ENCODE measurements at regions not wholly inside any gene's neighbourhood (a gene's known extent, or its start where the extent isn't known, plus 50 kb on each side); places are given as distances from the start of the nearest gene placed in this dataset.

DNA sequence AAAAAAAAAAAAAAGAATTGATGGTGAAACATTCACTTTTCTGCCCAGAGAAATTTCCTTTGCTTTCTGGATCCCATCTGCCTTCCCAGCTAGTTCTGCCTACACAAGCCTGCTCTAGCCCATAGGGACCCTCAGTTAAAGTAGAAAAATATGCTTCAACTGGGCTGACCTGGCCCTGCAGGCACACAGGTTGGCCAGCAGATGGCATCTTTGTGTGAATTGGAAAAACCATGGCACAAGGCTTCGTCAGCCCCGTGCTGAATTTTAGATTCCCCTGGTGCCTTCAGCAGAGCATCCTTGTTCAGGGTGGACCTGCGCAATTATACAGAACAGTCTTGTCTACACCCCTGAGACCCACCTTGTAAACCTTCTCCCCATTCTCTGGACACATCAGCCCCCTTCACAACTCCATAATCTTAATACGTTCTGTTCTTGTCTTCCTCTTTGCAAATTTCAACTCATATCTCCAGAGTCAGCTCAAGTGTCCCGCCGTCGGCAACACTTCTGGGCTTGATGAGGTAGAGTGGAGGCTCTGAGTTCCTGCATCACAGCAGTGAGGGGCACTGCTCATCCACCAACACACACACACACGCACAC, 114.5 kb downstream of the INSIG2 start:
- DNase-seq (peak in 2 of 3 donors; percentile 30 to 69), ATAC-seq (peak; percentile 57 to 73)
- no peaks in the 10 kb centered on the region for H3K4me1 ChIP-seq (ENCODE audit: control insufficient read depth, insufficient read depth, low read length)
- no peaks in the 10 kb centered on the region for H3K27me3 ChIP-seq (ENCODE audit: control insufficient read depth, insufficient read depth)
- no peak overlapping the region for H3K4me3 ChIP-seq (ENCODE audit: low read length)
- no peak overlapping the region for H3K27ac ChIP-seq (ENCODE audit: low read length)
- intact Hi-C loops (cut with DNase I) = no loop called here
- 32% methylated on average over 8 of the region's 8 CpGs for WGBS
- H3K9me3 ChIP-seq (ENCODE audit: control insufficient read depth, low read length) = no peaks in the 10 kb centered on the region

GRCh38 chr2:118198268-118198667, 110.0 kb downstream of the INSIG2 start:
- ATAC-seq = no peak
- no peaks in the 10 kb centered on the region for H3K27me3 ChIP-seq (ENCODE audit: control insufficient read depth, insufficient read depth)
- intact Hi-C loops (cut with DNase I) = no loop called here

DNA sequence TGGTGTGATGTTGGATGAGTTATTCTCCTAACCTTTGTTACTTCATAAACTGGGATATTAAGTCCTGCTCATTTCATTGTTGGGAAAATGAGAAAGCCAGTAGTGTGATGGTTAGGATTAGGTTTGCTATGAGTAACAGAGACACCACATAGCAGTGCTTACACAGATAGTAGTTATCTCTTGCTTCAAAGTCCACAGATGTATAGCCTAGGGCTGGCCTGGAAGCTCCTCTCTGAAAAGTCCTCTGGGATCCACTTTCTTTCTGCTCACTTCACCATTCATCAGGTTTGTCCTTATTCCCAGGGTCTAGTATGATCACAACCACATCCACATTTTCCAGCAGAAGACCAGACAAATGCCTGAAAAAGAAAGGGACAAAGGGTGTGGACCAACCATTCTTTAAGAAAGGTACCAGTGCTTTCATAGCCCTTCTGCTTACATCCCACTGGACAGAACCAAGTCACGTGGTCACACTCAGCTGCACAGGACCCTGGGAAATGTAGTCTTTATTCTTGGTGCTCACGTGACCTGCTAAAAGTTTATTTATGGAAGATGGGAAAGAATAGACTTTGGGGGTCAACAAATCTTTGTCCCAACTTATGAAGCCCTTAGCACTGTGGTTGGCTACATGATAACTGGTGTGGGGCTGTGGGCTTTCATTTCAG, 108.9 kb downstream of the INSIG2 start:
- WGBS = 50% methylated on average over 2 of the region's 2 CpGs
- ATAC-seq (no peak), DNase-seq (no peak)
- H3K9me3 ChIP-seq (ENCODE audit: control insufficient read depth, low read length) = no peaks in the 10 kb centered on the region
- H3K4me3 ChIP-seq (ENCODE audit: low read length) = no peak overlapping the region
- intact Hi-C loops (cut with DNase I) = no loop called here
- H3K4me1 ChIP-seq (ENCODE audit: control insufficient read depth, insufficient read depth, low read length) = no peaks in the 10 kb centered on the region
- H3K27ac ChIP-seq (ENCODE audit: low read length) = no peak overlapping the region
- H3K27me3 ChIP-seq (ENCODE audit: control insufficient read depth, insufficient read depth) = no peaks in the 10 kb centered on the region

More at GRCh38 chr2:118198268-118198667, 110.0 kb downstream of the INSIG2 start:
- no peak overlapping the region for H3K4me3 ChIP-seq (ENCODE audit: low read length)
- no peak overlapping the region for H3K27ac ChIP-seq (ENCODE audit: low read length)
- DNase-seq = no peak
- H3K9me3 ChIP-seq (ENCODE audit: control insufficient read depth, low read length) = no peaks in the 10 kb centered on the region
- whole genome bisulfite sequencing = 88% methylated on average over 1 of the region's 1 CpG
- H3K4me1 ChIP-seq (ENCODE audit: control insufficient read depth, insufficient read depth, low read length) = no peaks in the 10 kb centered on the region

DNA sequence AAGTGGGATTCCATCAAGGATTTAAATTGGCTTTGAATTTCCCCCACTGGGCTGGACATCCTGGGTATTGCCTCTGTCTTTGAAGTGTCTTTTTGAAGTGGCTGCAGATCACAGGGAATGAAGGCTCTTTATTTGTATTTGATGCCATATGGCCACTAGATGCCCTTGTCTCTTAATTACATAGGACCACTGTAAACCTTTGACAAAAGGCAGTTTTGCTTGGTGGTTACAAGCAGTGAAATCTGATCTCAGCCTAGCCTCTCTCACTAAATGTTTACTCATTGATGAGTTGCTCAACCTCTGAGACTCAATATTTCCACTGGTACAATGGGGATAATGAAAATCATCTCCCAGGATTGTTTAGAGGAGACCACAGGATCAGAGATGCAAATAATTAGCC, 102.2 kb downstream of the INSIG2 start:
- intact Hi-C loops (cut with DNase I) = no loop called here
- H3K4me1 ChIP-seq (ENCODE audit: control insufficient read depth, insufficient read depth, low read length) = no peaks in the 10 kb centered on the region
- H3K27ac ChIP-seq (ENCODE audit: low read length) = no peak overlapping the region
- DNase-seq (no peak), ATAC-seq (no peak)
- H3K9me3 ChIP-seq (ENCODE audit: control insufficient read depth, low read length) = no peaks in the 10 kb centered on the region
- H3K4me3 ChIP-seq (ENCODE audit: low read length) = no peak overlapping the region
- no peaks in the 10 kb centered on the region for H3K27me3 ChIP-seq (ENCODE audit: control insufficient read depth, insufficient read depth)

- H3K27ac ChIP-seq (ENCODE audit: low read length) = peak overlapping the region; percentile 57
- DNase-seq (no peak), ATAC-seq (no peak)
- intact Hi-C loops (cut with DNase I) = loop anchor here in 1 of 4 donors (10.0 kb wide), 1 partner anchor 132 kb away; no protein-coding TSS in a partner anchor
- 81% methylated on average over 5 of the region's 5 CpGs for WGBS
- no peak overlapping the region for H3K4me3 ChIP-seq (ENCODE audit: low read length)
- peaks cover 2% of the 10 kb centered on the region for H3K4me1 ChIP-seq (ENCODE audit: control insufficient read depth, insufficient read depth, low read length)
- H3K9me3 ChIP-seq (ENCODE audit: control insufficient read depth, low read length) = no peaks in the 10 kb centered on the region
- no peaks in the 10 kb centered on the region for H3K27me3 ChIP-seq (ENCODE audit: control insufficient read depth, insufficient read depth)
Observed at GRCh38 chr2:118186858-118187254, 98.6 kb downstream of the INSIG2 start.

GRCh38 chr2:118186110-118186857, 98.0 kb downstream of the INSIG2 start:
- 6% methylated on average over 52 of the region's 52 CpGs for WGBS
- intact Hi-C loops (cut with DNase I) = loop anchor here in 1 of 4 donors (10.0 kb wide), 1 partner anchor 131 kb away; no protein-coding TSS in a partner anchor
- Histone ChIP-seq H3K27me3 (ENCODE audit: control insufficient read depth, insufficient read depth) (no peaks in the 10 kb centered on the region), H3K4me3 (ENCODE audit: low read length) (peak overlapping the region; percentile 69), H3K27ac (ENCODE audit: low read length) (peak overlapping the region; percentile 57), H3K4me1 (ENCODE audit: control insufficient read depth, insufficient read depth, low read length) (peaks cover 2% of the 10 kb centered on the region), H3K9me3 (ENCODE audit: control insufficient read depth, low read length) (no peaks in the 10 kb centered on the region)
- DNase-seq = peak; percentile 92 to 96 (median 95)
- ATAC-seq = peak; percentile 98

GRCh38 chr2:118185210-118186109, 97.2 kb downstream of the INSIG2 start:
- peak; percentile 69 to 86 (median 84) for DNase-seq
- Histone ChIP-seq H3K27me3 (ENCODE audit: control insufficient read depth, insufficient read depth) (no peaks in the 10 kb centered on the region), H3K9me3 (ENCODE audit: control insufficient read depth, low read length) (no peaks in the 10 kb centered on the region), H3K4me1 (ENCODE audit: control insufficient read depth, insufficient read depth, low read length) (peaks cover 2% of the 10 kb centered on the region), H3K4me3 (ENCODE audit: low read length) (peak overlapping the region; percentile 69), H3K27ac (ENCODE audit: low read length) (peak overlapping the region; percentile 54)
- intact Hi-C loops (cut with DNase I) = loop anchor here in 1 of 4 donors (10.0 kb wide), 1 partner anchor 131 kb away; no protein-coding TSS in a partner anchor
- WGBS = 10% methylated on average over 33 of the region's 33 CpGs
- peak; percentile 86 to 88 for ATAC-seq

DNA sequence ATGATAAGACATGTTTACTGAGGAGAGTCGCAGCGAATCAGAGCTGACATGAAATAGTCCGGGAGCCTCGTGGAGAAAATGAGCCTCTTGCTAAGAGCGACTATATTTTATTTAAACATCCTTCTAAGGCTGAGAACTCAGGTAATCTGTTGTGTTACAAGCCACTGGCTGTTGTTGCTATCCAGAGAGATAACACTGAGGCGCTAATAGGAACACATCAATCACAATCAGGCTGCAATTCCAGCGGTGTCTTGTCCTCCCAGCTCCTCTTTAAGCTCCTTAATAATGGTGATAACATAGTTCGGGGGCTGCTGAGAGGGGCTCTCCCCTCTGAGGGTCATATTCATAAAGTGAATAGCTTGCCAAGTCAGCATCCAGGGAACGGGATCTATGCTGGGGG, 95.1 kb downstream of the INSIG2 start:
- no peaks in the 10 kb centered on the region for H3K27me3 ChIP-seq (ENCODE audit: control insufficient read depth, insufficient read depth)
- 41% methylated on average over 9 of the region's 9 CpGs for WGBS
- no peak for ATAC-seq
- intact Hi-C loops (cut with DNase I) = loop anchor here in 1 of 4 donors (10.0 kb wide), 1 partner anchor 129 kb away; no protein-coding TSS in a partner anchor
- H3K4me1 ChIP-seq (ENCODE audit: control insufficient read depth, insufficient read depth, low read length) = peaks cover 2% of the 10 kb centered on the region
- no peak overlapping the region for H3K4me3 ChIP-seq (ENCODE audit: low read length)
- no peak overlapping the region for H3K27ac ChIP-seq (ENCODE audit: low read length)
- no peak for DNase-seq
- no peaks in the 10 kb centered on the region for H3K9me3 ChIP-seq (ENCODE audit: control insufficient read depth, low read length)

GRCh38 chr2:118179445-118179844, 91.2 kb downstream of the INSIG2 start:
- intact Hi-C loops (cut with DNase I) = no loop called here
- Histone ChIP-seq H3K27me3 (ENCODE audit: control insufficient read depth, insufficient read depth) (no peaks in the 10 kb centered on the region), H3K9me3 (ENCODE audit: control insufficient read depth, low read length) (no peaks in the 10 kb centered on the region), H3K27ac (ENCODE audit: low read length) (no peak overlapping the region), H3K4me3 (ENCODE audit: low read length) (no peak overlapping the region), H3K4me1 (ENCODE audit: control insufficient read depth, insufficient read depth, low read length) (no peaks in the 10 kb centered on the region)
- DNase-seq (no peak), ATAC-seq (no peak)
- 96% methylated on average over 1 of the region's 1 CpG for WGBS

DNA sequence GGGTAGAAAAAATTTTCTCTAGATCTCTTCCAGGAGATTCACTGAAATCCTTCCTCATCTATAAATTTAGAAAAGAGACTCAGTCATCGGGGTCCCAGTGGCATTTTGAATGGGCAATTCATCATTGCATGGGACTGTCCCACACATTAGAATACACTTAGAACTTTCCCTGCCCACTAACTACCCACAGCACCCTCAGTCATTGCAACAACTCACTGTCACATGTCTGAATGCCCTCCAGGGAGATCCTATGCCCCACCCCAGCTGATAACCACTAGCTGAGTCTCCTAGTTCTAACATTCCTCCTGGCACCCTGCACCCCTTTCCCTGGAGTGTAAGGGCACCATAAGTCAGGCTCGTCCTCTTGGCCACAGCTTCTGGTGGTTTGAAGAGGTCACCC, 89.6 kb downstream of the INSIG2 start:
- intact Hi-C loops (cut with DNase I) = no loop called here
- H3K27me3 ChIP-seq (ENCODE audit: control insufficient read depth, insufficient read depth) = no peaks in the 10 kb centered on the region
- no peak for DNase-seq
- no peak for ATAC-seq
- H3K27ac ChIP-seq (ENCODE audit: low read length) = no peak overlapping the region
- no peak overlapping the region for H3K4me3 ChIP-seq (ENCODE audit: low read length)
- no peaks in the 10 kb centered on the region for H3K9me3 ChIP-seq (ENCODE audit: control insufficient read depth, low read length)
- H3K4me1 ChIP-seq (ENCODE audit: control insufficient read depth, insufficient read depth, low read length) = no peaks in the 10 kb centered on the region
- 70% methylated on average over 2 of the region's 2 CpGs for WGBS

Data from right cardiac atrium (tissue), 5 donors.